SU-DHL-6 (cell line): ENCODE measurements at regions not wholly inside any gene's neighbourhood (a gene's known extent, or its start where the extent isn't known, plus 50 kb on each side); places are given as distances from the start of the nearest gene placed in this dataset.

Source experiments
- H2AFZ ChIP-seq: fragments of 200-600 bp; sonication (generic); 2 replicates; pipeline ENCODE4 v1.6.1; 2014; ENCODE audit warnings: low read depth, mild to moderate bottlenecking, moderate library complexity, mixed read lengths, antibody characterized with exemption, low read length; ENCODE audit not compliant: severe bottlenecking
- H3F3A ChIP-seq: fragments of 200-600 bp; shearing (Covaris generic); 2 replicates; pipeline ENCODE4 v1.6.0; 2016; ENCODE audit warnings: antibody characterized with exemption, mild to moderate bottlenecking; ENCODE audit not compliant: insufficient read depth
- H3K27ac ChIP-seq: fragments of 200-600 bp; sonication (generic); 2 replicates; pipeline ENCODE4 v1.5.1; 2016; ENCODE audit warnings: low read depth, mild to moderate bottlenecking, low read length, moderate library complexity, mixed read lengths
- H3K27me3 ChIP-seq: fragments of 200-600 bp; sonication (generic), shearing (Covaris generic); 2 replicates; pipeline ENCODE4 v1.6.0; 2014; ENCODE audit warnings: mild to moderate bottlenecking, low read length
- H3K36me3 ChIP-seq: fragments of 200-600 bp; sonication (generic); 2 replicates; pipeline ENCODE4 v1.6.1; 2014; ENCODE audit warnings: mild to moderate bottlenecking, low read length, mixed read lengths
- H3K4me2 ChIP-seq: fragments of 300-600, 200-600 bp; shearing (Covaris generic), sonication (generic); 2 replicates; pipeline ENCODE4 v1.6.0; 2014; ENCODE audit warnings: low read length, low read depth, mild to moderate bottlenecking; ENCODE audit not compliant: poor library complexity, severe bottlenecking
- H3K4me3 ChIP-seq: fragments of 200-600 bp; sonication (generic); 2 replicates; pipeline ENCODE4 v1.5.1; 2014; ENCODE audit warnings: antibody characterized with exemption, low read length, mild to moderate bottlenecking, mixed read lengths; ENCODE audit not compliant: insufficient read depth, poor library complexity, severe bottlenecking
- H3K79me2 ChIP-seq: fragments of 200-600 bp; sonication (generic); 2 replicates; pipeline ENCODE4 v1.6.1; 2014; ENCODE audit warnings: mild to moderate bottlenecking, low read length, moderate library complexity; ENCODE audit not compliant: insufficient read depth
- H3K9ac ChIP-seq: fragments of 200-600 bp; sonication (generic); 2 replicates; pipeline ENCODE4 v1.7.0; 2014; ENCODE audit warnings: mild to moderate bottlenecking, low read length
- H3K9me2 ChIP-seq: fragments of 200-600 bp; sonication (generic); replicated peaks from 2 replicates; pipeline ENCODE4 v1.6.1; 2014; ENCODE audit warnings: low read length; ENCODE audit not compliant: insufficient read depth
- H3K9me3 ChIP-seq: fragments of 200-600 bp; sonication (generic); 2 replicates; pipeline ENCODE4 v1.6.1; 2014; ENCODE audit warnings: low read length, mixed read lengths; ENCODE audit not compliant: insufficient read depth
- H4K20me1 ChIP-seq: fragments of 200-600 bp; sonication (generic); 2 replicates; pipeline ENCODE4 v1.6.1; 2014; ENCODE audit warnings: low read depth, mild to moderate bottlenecking, antibody characterized with exemption, low read length, moderate library complexity, mixed read lengths
- EZH2phosphoT487 ChIP-seq: fragments of 200-600 bp; sonication (generic), shearing (Covaris generic); conservative IDR thresholded peaks from 2 replicates; pipeline ENCODE4 v1.6.1; 2018; ENCODE audit warnings: mild to moderate bottlenecking, antibody characterized with exemption, low read length, moderate library complexity, mixed read lengths
- TF ChIP-seq, protein P1 (sequence below): fragments of 200-600 bp; sonication (generic); IDR thresholded peaks from one replicate; pipeline ENCODE4 v1.5.1; 2017; ENCODE audit warnings: antibody characterized with exemption, mild to moderate bottlenecking, low read length, moderate library complexity; ENCODE audit not compliant: insufficient read depth, poor library complexity, severe bottlenecking

DNA sequence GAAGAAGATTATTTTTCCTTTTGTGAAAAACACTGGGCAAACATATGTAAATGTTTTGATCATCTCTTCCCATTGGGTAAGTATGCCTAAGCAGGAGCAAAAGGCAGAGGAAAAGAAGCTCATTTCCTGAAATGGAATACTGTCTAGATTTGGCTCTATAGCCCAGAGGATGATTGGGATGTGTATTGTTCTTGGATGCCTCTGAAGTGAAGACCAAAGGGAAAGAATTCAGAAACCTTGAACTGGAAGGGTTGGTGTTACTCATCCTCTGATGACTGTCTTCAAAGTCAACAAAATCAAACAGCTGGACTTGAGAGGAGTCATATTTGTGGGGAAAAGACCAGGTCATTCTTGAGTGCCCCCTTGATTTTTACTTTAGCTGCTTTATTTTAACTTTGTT, 112.6 kb upstream of the NT5C1B start:
- no peak overlapping the region for H3K4me2 ChIP-seq
- H3F3A ChIP-seq, result no peaks in the 10 kb centered on the region
- H3K9me2 ChIP-seq, result no peaks in the 10 kb centered on the region
- no peak overlapping the region for H3K27ac ChIP-seq
- H3K36me3 ChIP-seq, result no peaks in the 10 kb centered on the region
- no peak overlapping the region for H3K9ac ChIP-seq
- H3K79me2 ChIP-seq, result no peaks in the 10 kb centered on the region
- H3K9me3 ChIP-seq, result no peaks in the 10 kb centered on the region
- H4K20me1 ChIP-seq, result no peaks in the 10 kb centered on the region
- H3K4me3 ChIP-seq, result no peak overlapping the region
- no peaks in the 10 kb centered on the region for H3K27me3 ChIP-seq
- TF ChIP-seq, protein P1, sequence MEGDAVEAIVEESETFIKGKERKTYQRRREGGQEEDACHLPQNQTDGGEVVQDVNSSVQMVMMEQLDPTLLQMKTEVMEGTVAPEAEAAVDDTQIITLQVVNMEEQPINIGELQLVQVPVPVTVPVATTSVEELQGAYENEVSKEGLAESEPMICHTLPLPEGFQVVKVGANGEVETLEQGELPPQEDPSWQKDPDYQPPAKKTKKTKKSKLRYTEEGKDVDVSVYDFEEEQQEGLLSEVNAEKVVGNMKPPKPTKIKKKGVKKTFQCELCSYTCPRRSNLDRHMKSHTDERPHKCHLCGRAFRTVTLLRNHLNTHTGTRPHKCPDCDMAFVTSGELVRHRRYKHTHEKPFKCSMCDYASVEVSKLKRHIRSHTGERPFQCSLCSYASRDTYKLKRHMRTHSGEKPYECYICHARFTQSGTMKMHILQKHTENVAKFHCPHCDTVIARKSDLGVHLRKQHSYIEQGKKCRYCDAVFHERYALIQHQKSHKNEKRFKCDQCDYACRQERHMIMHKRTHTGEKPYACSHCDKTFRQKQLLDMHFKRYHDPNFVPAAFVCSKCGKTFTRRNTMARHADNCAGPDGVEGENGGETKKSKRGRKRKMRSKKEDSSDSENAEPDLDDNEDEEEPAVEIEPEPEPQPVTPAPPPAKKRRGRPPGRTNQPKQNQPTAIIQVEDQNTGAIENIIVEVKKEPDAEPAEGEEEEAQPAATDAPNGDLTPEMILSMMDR, result no peak
- no peak for TF ChIP-seq EZH2phosphoT487
- no peak overlapping the region for H2AFZ ChIP-seq

DNA sequence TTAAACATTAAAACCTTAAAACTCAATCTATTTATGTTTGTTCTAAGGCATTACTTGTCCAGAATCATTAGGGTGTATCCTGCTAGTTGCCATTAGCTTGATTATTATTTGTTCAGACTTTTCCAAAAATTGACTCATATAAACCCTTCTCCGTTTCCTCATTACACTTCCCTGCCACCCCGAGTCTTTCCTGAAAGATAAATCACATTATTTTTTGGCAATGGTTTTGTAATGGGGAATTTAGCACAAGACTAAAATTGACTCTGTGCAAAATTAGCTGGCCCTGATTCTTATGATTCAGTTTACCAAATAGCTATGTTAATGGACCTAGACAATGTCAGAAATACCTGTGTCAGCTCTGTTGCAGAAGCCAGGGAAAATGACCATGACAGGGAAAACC, 112.2 kb upstream of the NT5C1B start:
- Histone ChIP-seq H3K4me3 (no peak overlapping the region), H2AFZ (no peak overlapping the region), H3K36me3 (no peaks in the 10 kb centered on the region), H3K79me2 (no peaks in the 10 kb centered on the region), H3F3A (no peaks in the 10 kb centered on the region), H3K9ac (no peak overlapping the region), H3K27ac (no peak overlapping the region), H3K9me2 (no peaks in the 10 kb centered on the region), H3K4me2 (no peak overlapping the region), H3K9me3 (no peaks in the 10 kb centered on the region), H4K20me1 (no peaks in the 10 kb centered on the region), H3K27me3 (no peaks in the 10 kb centered on the region)
- no peak for TF ChIP-seq EZH2phosphoT487
- TF ChIP-seq, protein P1, result no peak

DNA sequence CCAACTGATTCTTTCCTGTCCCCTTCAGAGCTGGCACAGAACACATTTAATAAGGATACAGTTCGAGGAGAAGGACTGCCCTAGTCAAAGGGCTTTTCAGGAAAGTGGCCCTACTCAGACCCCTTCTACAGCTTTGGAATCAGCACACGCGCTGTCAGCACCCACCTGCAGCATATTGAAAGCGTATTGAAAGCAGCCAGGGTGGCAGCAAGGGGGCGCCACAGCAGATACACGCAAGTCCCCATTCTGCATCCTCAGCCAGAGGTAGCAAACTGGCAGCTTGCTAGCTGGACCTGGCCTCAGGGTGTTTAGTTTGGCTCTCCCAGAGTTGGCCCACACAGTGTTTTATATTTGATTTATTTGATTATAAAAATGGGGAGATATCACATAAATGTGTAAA, 101.0 kb upstream of the NT5C1B start:
- no peak overlapping the region for H3K9ac ChIP-seq
- no peak overlapping the region for H2AFZ ChIP-seq
- TF ChIP-seq, protein P1, result no peak
- no peak for TF ChIP-seq EZH2phosphoT487
- H3K4me3 ChIP-seq, result no peak overlapping the region
- H3K27me3 ChIP-seq, result no peaks in the 10 kb centered on the region
- H3K27ac ChIP-seq, result no peak overlapping the region
- no peaks in the 10 kb centered on the region for H3K9me2 ChIP-seq
- H3F3A ChIP-seq, result no peaks in the 10 kb centered on the region
- no peaks in the 10 kb centered on the region for H4K20me1 ChIP-seq
- no peaks in the 10 kb centered on the region for H3K36me3 ChIP-seq
- no peak overlapping the region for H3K4me2 ChIP-seq
- H3K79me2 ChIP-seq, result no peaks in the 10 kb centered on the region
- no peaks in the 10 kb centered on the region for H3K9me3 ChIP-seq
